DMS53 treated with DMSO at 0.1 percent for 48 hours (cell line): ENCODE measurements at regions not wholly inside any gene's neighbourhood (a gene's known extent, or its start where the extent isn't known, plus 50 kb on each side); places are given as distances from the start of the nearest gene placed in this dataset.

Source experiments
- DNase-seq: peaks from one replicate; lab custom pipeline; 2025; ENCODE audit not compliant: unreplicated experiment; lab: John Stamatoyannopoulos, UW

GRCh38 chr10:128879030-128879429, 588.0 kb upstream of the MGMT start:
- DNase-seq, result no peak

GRCh38 chr10:128879441-128880140, 587.5 kb upstream of the MGMT start:
- DNase-seq, result no peak

GRCh38 chr10:128880159-128880725, 586.8 kb upstream of the MGMT start:
- DNase-seq, result no peak

- DNase-seq, result no peak
Measured at GRCh38 chr10:128881086-128881485, 586.0 kb upstream of the MGMT start.

- DNase-seq, result no peak
Measured at GRCh38 chr10:128883231-128884032, 583.6 kb upstream of the MGMT start.

- no peak for DNase-seq
Measured at GRCh38 chr10:128884033-128884425, 583.0 kb upstream of the MGMT start.

GRCh38 chr10:128884496-128885072, 582.5 kb upstream of the MGMT start:
- no peak for DNase-seq

GRCh38 chr10:128885573-128886555, 581.2 kb upstream of the MGMT start:
- DNase-seq, result no peak

GRCh38 chr10:128887856-128888255, 579.2 kb upstream of the MGMT start:
- DNase-seq, result no peak

- DNase-seq, result no peak
Measured at GRCh38 chr10:128892005-128892404, 575.0 kb upstream of the MGMT start.

GRCh38 chr10:128894641-128895040, 572.4 kb upstream of the MGMT start:
- no peak for DNase-seq

- no peak for DNase-seq
Measured at GRCh38 chr10:128895473-128895872, 571.6 kb upstream of the MGMT start.

- no peak for DNase-seq
Measured at GRCh38 chr10:128896116-128896795, 570.8 kb upstream of the MGMT start.

- DNase-seq, result no peak
Measured at GRCh38 chr10:128896963-128897362, 570.1 kb upstream of the MGMT start.

- no peak for DNase-seq
Measured at GRCh38 chr10:128897401-128898129, 569.5 kb upstream of the MGMT start.

GRCh38 chr10:128898133-128898915, 568.7 kb upstream of the MGMT start:
- no peak for DNase-seq

GRCh38 chr10:128898916-128899195, 568.2 kb upstream of the MGMT start:
- DNase-seq, result no peak

GRCh38 chr10:128900456-128900855, 566.6 kb upstream of the MGMT start:
- DNase-seq, result no peak

GRCh38 chr10:128901236-128901635, 565.8 kb upstream of the MGMT start:
- DNase-seq, result no peak
